NCI-H187 treated with DMSO at 0.1 percent for 48 hours (cell line): ENCODE measurements at regions not wholly inside any gene's neighbourhood (a gene's known extent, or its start where the extent isn't known, plus 50 kb on each side); places are given as distances from the start of the nearest gene placed in this dataset.

Experiments used
- DNase-seq: peaks from one replicate; lab custom pipeline; 2025; lab: John Stamatoyannopoulos, UW

DNA sequence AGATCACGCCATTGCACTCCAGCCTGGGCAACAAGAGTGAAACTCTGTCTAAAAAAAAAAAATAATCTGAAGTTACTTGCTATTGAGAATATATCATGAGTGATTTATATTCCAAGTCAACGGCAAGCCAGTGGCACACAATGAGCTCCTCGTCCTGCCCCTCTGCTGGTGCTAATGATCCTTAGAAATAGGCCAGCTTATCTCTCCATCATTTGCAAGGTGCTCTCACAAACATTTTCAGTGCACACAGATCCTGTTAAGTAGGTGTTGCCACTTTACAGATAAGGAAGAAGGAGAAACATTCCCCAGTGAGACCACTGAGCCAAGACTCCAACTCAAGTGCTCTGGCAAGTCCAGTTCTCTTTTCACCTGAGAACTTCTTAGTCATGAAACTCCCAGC is 91.3 kb upstream of the GPR45 start:
- no peak for DNase-seq

DNA sequence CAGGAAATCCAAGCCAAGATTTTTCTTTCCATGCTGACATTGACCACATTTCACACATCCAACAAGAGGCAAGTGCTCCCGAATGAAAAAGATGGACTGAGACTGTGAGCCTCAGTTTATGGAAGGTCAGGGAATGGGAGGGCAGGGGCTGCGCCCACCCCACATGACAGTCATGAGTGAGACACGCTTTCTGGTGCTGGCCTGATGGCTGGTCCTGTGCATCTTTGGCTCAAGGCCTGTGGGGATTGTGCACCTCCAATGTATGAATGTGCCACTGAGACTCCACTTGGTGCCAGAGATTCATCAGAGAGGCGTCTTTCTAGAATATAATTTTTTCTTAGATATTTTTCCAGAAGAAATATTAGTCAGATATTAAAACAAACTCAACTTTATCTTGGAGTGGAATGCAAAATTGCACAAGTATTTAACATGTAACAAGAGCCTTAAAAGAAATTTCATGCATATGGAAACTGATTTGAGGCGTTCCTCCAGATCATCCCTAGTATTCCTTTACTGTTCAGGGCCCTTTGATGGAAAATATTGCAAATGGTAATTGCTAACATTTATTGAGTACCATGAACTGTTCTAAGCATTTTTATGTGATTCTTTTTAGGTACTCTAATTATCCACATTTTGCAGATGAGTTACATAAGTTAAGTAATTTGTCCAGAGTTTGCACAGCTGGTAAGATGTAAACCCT is 87.3 kb upstream of the GPR45 start:
- no peak for DNase-seq

DNA sequence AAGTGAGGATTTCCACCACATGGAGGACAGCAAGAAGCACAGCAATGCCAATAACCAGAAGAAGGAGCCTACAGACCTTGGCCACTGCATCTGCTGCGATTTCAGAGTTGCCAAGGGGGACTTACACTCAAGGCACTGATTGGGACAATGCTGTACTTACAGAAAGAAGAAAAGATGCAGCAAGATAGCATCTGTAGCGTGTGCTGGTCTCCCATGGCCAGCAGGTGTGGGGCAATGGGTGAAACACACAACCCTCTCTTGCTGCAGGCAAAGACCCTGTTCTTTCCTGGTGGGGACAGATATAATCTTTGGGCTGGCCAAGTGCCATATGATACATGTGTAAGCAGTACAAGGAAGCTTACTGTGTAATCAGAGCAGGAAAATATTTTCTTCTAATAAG is 85.4 kb upstream of the GPR45 start:
- DNase-seq = no peak

DNA sequence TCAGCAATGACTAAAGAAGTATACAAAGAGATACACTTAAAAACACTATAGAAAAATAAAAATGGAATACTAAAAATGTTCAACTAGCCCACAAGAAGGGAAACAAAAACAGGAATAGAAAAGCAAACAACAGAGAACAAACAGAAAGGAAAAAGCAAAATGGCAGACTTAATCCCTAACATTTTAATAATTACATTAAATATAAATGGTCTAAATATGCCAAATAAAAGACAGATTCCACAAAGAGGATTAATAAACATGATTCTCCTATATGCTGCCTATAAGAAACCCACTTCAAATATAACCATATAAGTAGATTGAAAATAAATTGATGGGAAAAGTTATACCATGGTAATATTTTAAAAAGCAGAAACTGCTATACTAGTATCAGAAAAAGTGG is 83.5 kb upstream of the GPR45 start:
- no peak for DNase-seq

DNA sequence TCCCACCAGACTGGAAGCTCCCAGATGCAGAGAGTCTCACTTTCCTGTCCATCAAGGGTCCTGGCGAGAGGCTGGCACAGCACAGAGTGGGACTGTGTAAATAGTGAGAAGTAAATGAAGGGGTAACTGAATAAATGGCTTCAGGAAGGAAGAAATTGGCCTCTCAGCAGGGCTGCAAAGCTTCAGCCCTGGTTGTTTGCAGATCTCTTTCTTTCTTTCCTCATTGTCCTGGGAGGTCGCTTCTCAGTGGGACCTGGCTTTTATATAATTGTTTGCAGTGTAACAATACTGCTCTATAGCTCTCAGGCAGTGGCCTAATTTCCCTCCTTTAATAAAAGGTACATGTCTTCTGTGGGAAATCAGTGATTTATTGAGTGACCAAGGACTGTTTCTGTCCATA is 74.9 kb upstream of the GPR45 start:
- no peak for DNase-seq

DNA sequence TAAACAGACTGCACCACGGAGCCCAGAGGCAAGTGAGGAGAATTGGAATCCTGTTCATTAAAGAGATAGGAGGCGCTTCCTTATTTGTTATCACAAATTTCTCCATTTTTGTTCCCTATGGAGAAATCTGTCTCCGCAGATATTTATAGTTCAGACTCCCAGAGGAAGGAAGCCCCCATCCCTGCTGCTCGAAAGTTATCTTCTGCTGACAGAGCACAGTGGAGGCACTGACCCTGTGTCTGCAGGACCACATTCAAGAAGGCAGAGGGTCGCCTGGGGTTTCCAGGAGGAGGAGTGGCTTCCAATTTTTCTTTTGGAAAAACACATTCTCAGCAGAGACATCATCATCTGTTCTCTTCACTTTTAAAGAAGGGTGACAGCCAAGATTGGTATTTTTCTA is 73.0 kb upstream of the GPR45 start:
- no peak for DNase-seq

DNA sequence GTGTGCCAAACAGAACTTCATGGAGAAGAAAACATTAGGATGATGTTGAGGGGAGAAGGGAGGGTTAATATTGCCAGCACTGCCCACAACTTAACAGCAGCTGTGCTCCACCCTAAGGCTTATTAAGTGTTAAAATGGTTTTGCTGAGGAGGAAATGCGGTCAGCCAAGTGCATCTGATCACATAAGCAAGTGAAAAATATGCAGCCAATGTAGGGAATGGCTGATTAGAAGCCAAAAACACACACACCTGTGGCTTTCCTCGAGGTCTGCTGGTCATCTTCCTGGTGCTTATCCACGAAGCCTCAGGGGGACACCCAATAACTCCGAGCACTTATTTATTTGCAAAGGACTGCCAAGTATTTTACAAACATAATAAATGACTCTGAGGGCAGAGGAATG is 66.3 kb upstream of the GPR45 start:
- DNase-seq = no peak

DNA sequence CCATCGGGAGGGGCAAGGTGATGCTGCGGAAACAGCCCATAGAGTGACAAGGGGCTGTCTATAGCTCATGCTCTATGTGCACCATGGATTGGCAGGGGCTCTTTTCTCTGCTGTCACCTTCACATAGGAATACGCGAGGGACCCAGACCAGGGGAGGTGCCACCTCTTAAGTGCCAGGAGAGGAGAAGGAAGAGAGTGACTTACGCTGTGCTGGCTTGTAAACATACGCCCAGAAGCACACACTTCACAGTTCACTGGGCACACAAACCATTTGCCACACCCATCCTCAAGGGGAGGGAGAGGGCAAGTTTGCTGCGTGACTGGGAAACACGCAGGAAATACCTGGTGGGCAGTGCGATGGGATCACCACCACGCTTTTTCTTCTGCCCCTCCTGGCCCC is 65.1 kb upstream of the GPR45 start:
- DNase-seq = no peak

DNA sequence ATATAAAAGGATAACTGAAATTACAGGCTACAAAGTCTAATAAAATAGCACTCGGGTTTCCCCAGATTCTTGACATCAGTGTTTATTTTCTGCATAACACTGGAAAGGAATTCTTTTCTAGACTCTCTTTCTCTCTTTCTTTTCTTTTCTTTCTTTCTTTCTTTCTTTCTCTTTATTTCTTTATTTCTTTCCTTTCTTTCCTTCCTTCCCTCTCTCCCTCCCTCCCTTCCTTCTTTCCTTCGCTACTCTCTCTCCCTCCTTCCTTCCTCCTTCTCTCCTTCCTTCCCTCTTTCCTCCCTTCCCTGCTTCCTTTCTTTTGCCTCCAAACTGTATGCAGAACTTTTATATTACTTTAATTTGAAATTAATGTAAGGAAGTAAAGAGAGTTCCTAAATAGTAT is 64.5 kb upstream of the GPR45 start:
- DNase-seq = no peak

DNA sequence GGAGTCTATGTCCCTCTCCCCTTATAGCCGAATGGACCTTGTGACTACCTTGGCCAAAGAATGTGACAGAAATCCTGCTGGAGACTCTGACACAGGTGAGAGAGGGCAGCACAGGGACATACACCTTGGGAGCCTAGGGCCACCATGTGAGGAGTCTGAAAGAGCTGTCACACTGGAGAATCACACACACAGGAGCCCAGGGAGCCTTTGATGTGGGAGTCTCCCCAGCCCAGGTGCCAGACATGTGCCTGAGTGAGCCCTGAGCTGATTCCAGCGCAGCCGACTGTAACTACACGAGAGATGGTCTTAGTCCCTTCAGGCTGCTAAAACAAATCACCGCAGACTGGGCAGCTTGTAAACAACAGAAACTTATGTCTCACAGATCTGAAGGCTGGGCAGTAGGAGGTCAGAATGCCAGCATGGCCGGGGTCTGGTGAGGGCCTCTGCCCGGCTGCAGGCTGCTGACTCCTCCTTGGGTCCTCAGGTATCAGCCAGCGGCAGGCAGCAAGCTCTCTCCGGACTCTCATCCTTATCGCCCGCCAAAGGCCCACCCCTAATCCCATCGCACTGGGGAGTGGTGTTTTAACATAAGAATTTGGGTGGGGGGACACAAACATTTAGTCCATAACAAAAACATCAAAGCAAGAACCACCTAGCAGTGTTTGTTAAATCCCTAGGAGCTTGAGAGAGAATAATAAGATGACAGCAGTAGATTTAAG is 63.8 kb upstream of the GPR45 start:
- no peak for DNase-seq

DNA sequence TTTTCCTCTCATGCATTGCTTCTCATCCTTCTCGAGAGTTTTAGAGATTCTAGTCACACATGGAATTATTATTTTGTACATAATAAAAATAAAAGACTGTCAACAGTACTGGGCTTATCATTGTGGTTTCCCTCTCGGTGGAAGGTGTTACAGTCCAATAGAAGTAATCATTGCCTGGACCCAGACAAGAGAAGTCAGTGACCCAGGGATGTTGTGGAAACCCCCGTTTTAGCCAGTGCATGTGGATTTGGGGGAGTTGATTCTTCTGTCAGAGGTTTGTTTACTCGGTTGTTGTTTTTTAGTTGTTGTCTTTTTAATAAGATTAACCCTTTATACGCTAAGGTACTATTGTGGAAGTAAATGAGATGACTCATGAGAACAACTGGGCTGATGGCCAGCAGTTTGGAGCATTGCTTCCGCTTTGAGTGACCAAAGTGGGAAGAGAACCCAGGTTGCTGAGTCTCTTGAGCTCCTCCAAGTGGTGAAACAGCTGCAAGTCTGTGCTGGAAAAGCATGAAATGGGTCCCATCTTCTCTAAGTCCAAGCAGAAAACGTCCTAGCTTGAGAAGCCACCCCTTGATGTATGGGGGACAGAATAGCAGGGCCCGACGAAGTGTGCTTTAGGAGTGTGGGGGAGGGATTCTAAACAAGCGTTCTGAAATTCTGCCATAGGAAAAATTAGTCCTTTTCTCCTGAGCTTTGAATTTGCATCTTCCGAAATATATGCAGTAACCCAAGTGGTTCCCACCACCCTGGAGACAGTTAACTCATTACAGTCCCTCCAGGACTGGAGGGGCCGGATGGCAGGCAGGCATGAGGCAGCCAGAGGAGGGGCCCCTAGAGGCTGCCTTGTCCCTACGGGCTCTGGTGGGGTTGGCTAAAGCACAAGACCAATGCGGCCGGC is 61.8 kb upstream of the GPR45 start:
- DNase-seq = no peak

DNA sequence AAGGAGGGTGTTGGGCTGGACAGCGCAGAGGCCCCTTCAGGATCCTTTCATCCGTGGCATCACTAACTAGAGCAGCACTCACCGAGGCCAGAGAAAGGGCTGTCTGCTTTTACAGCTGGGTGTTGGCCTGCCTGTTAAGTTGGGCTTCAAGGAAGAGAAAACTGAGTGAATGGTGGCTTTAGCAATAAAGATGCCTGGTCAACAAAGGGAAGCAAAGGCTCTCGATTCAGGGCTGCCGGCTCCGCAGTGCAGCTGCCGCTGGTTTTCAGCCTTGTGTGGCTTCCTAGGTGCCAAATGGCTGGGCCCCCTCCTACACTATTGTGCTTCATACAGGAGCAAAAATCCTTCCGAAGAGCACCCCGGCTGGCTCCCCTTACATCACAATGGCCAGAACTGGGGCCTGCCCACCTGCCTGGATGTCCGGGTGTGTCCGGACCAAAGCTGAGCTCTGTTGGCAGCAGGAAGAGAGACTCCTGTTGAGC is 61.0 kb upstream of the GPR45 start:
- peak; percentile 22 for DNase-seq

DNA sequence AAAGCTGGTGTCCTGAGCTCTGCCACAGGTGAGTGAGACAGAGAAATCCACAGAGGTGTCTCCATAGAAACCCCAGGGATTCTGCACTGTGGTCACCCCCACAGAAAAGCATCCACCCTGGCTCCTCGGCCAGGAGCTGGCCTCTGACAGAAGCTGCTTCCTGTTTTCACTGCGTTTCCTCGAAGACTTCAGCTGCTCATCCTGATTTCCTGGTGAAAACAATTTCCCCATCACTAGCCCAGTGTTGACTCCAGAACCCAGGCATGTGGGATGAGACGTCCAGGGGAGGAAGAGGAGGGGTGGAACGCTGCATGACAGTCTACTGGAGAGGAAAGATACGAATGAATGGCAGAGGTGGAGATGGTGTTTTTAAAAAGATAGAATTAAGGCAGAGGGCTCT is 60.3 kb upstream of the GPR45 start:
- no peak for DNase-seq

DNA sequence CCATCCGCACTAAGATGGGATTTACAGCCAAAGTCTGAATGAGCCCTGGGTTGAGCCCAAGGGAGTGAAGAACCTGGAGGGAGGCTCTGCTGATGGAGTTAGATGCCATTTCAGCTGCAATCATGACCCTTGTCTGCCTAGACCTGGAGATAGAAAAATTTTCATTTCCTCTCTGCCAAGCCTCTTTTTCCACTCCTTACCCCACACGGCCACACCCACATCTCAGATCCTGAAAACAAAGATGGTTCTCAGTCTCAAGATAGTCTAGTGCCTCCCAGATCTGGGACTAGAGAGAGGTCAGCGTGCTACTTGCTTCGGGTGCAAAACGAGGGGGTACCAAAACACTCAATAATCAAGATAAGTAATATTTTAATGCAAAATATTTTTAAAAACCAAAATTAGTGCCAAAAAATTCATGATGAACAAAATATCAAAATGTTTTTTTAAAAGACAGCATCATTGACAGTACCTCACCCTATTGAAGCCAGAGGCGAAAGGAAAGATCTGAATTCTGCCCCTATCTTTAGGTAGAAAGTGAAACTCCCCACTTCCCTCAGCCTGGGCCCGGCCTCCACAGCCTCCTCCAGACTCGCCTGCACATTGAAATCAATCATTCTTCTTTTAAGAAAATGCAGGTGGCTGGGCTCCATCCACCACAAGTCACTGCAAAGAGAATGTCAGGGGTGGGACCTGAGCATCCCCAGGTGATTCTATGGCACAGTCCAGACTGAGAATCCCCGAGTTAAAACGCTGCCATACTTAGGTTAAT is 57.8 kb upstream of the GPR45 start:
- DNase-seq = no peak

DNA sequence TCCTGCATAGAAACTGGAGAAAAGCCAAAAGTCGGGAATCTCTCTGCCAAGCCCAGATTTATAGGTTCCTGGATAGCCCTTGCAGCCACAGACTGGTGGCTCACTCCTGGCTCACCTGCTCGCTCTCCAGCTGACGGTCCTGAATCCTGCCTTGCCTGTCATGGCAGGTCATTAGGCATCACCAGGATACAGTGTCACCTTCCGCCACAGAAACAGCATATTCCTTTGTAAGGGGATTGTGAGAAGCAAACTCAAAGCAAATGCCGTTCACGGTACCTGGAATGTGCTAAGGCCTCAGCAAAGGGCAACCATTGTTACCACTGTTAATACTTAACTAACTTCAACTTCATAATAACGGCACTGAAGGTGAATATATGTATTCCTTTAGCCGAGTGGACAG is 57.1 kb upstream of the GPR45 start:
- DNase-seq = no peak

DNA sequence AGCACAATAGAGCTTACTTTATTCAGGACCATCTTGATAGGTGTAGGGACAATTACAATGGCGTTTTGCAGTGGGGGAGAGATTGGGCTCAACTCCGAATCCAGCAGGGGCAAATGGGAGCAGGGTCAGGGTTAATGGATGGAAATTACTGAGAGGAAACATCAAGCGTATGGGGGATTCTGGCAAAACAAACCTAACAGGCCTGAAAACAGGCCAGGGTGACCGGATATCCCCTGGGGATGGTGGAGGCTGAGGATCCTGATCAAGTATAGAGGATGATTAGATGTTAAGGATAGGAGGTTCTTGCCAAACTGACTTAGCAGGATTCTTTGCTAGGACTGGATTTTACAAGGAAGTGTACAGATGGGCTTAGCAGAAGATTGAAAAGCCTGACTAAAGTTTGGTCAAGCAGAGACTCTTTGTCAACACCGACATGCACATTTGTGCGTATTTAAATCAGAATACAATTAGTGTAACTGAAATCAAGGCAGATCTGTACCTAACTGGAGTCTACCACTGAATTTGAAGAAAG is 54.5 kb upstream of the GPR45 start:
- DNase-seq = no peak

DNA sequence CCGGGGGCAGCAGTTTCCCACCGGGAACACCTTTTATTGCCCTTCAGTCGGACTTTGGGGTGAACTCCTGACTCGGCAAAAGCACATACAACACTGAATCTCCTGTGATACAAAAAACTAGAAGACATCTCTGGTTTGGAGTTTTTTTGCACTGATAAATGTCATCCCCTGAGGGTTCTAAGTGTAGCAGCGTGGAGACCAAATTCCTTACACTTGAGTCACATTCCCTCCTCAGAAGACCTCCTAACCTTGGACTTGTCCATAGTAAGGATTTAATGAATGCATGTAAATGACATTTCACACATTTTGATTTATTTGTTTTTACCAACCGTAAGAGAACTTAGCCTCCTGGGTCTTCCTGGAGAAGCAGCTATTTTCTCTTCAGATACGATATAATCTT is 54.0 kb upstream of the GPR45 start:
- DNase-seq = no peak

DNA sequence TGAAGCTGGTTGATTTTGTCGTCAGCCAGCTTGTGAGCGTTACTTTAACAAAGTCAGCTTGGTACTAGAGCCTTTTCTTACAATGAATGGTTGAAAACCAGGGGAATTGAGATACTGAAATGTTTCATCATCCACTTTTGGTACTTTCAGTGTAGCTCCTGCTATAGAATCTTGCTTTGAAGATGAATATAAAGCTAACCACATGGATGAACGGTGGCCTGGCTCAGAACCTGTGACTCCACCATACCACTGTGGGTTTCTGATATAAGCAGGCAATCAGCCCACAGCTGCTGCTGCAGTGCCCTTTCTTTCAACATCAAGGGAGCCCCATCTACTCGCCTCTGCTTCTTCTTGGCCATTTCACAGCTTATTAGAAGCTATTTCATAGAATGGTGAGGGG is 53.2 kb upstream of the GPR45 start:
- no peak for DNase-seq
